ENCODE measurements at regions not wholly inside any gene's neighbourhood (a gene's known extent, or its start where the extent isn't known, plus 50 kb on each side); places are given as distances from the start of the nearest gene placed in this dataset.

GRCh38 chr11:112448168-112448567 is 187.5 kb upstream of the PLET1 start:
- intact Hi-C loops (cut with DNase I, micrococcal nuclease) = no loop called here
- H3K4me1 Mint-ChIP-seq (ENCODE audit: low read depth) = no peaks in the 10 kb centered on the region
- POLR2A ChIA-PET = no interaction called here
- Histone ChIP-seq H3K4me3 (ENCODE audit: low read length) (no peak overlapping the region), H3K36me3 (ENCODE audit: insufficient read depth, low read length) (no peaks in the 10 kb centered on the region), H3K27ac (ENCODE audit: low read depth in 1 of 2, low read length in 2 of 2) (no peak overlapping the region), H3K4me1 (ENCODE audit: insufficient read depth, low read length) (no peaks in the 10 kb centered on the region), H3K27me3 (ENCODE audit: control insufficient read depth in 1 of 2, insufficient read depth in 2 of 2, low read length in 2 of 2) (no peaks in the 10 kb centered on the region), H3K9me3 (ENCODE audit: control insufficient read depth in 1 of 2, insufficient read depth in 1 of 2, low read length in 2 of 2) (peaks cover 7 to 14% of the 10 kb centered on the region in 2 experiments)
- peaks cover 5% of the 10 kb centered on the region for H3K27me3 Mint-ChIP-seq
- no peak for ATAC-seq (ENCODE audit: poor library complexity)
- CTCF ChIA-PET = no interaction called here
- peaks cover 16% of the 10 kb centered on the region for H3K36me3 Mint-ChIP-seq (ENCODE audit: low read depth)
- DNase-seq = no peak
- no peak for TF ChIP-seq CTCF (IDR thresholded peaks at IDR 0.05)
- H3K4me3 Mint-ChIP-seq = no peak overlapping the region
- no peak overlapping the region for H3K27ac Mint-ChIP-seq
- H3K9me3 Mint-ChIP-seq = peaks cover 11% of the 10 kb centered on the region

- intact Hi-C loops (cut with DNase I, micrococcal nuclease) = no loop called here
- TF ChIP-seq CTCF (IDR thresholded peaks at IDR 0.05) = no peak
- ChIA-PET CTCF (no interaction called here), POLR2A (interaction anchor here (0.6 kb wide), 1 partner anchor 156 kb away, joined by 4 read pairs; no protein-coding TSS in a partner anchor)
- Histone ChIP-seq H3K9me3 (ENCODE audit: control insufficient read depth in 1 of 2, insufficient read depth in 1 of 2, low read length in 2 of 2) (peaks cover 7 to 14% of the 10 kb centered on the region in 2 experiments), H3K27ac (ENCODE audit: low read depth in 1 of 2, low read length in 2 of 2) (no peak overlapping the region), H3K36me3 (ENCODE audit: insufficient read depth, low read length) (no peaks in the 10 kb centered on the region), H3K4me3 (ENCODE audit: low read length) (no peak overlapping the region), H3K27me3 (ENCODE audit: control insufficient read depth in 1 of 2, insufficient read depth in 2 of 2, low read length in 2 of 2) (no peaks in the 10 kb centered on the region), H3K4me1 (ENCODE audit: insufficient read depth, low read length) (no peaks in the 10 kb centered on the region)
- DNase-seq (no peak), ATAC-seq (ENCODE audit: poor library complexity) (no peak)
- Mint-ChIP-seq H3K4me3 (no peak overlapping the region), H3K36me3 (ENCODE audit: low read depth) (peaks cover 16% of the 10 kb centered on the region), H3K4me1 (ENCODE audit: low read depth) (no peaks in the 10 kb centered on the region), H3K27me3 (peaks cover 5% of the 10 kb centered on the region), H3K9me3 (peaks cover 11% of the 10 kb centered on the region), H3K27ac (no peak overlapping the region)
Observed at GRCh38 chr11:112448806-112449205, 188.1 kb upstream of the PLET1 start.

GRCh38 chr11:112451250-112451649 is 190.6 kb upstream of the PLET1 start:
- H3K9me3 Mint-ChIP-seq = peaks cover 2% of the 10 kb centered on the region
- H3K4me1 Mint-ChIP-seq (ENCODE audit: low read depth) = no peaks in the 10 kb centered on the region
- no peak overlapping the region for H3K27ac ChIP-seq (ENCODE audit: low read depth in 1 of 2, low read length in 2 of 2)
- no peak overlapping the region for H3K4me3 ChIP-seq (ENCODE audit: low read length)
- intact Hi-C loops (cut with DNase I, micrococcal nuclease) = loop anchor here (5.0 to 10.0 kb wide), 2 partner anchors 159 to 226 kb away; partner anchors contain the start of gene PTS (in 1 of the 2)
- peaks cover 3% of the 10 kb centered on the region for H3K4me1 ChIP-seq (ENCODE audit: insufficient read depth, low read length)
- H3K27me3 ChIP-seq (ENCODE audit: control insufficient read depth in 1 of 2, insufficient read depth in 2 of 2, low read length in 2 of 2) = no peaks in the 10 kb centered on the region
- no peaks in the 10 kb centered on the region for H3K36me3 ChIP-seq (ENCODE audit: insufficient read depth, low read length)
- no peak overlapping the region for H3K27ac Mint-ChIP-seq
- H3K9me3 ChIP-seq (ENCODE audit: control insufficient read depth in 1 of 2, insufficient read depth in 1 of 2, low read length in 2 of 2) = peaks cover 0 to 7% of the 10 kb centered on the region in 2 experiments
- no peaks in the 10 kb centered on the region for H3K27me3 Mint-ChIP-seq
- peaks cover 2% of the 10 kb centered on the region for H3K36me3 Mint-ChIP-seq (ENCODE audit: low read depth)
- no peak for TF ChIP-seq CTCF (IDR thresholded peaks at IDR 0.05)
- H3K4me3 Mint-ChIP-seq = no peak overlapping the region
- ATAC-seq (ENCODE audit: poor library complexity) (no peak), DNase-seq (no peak)
- ChIA-PET CTCF (no interaction called here), POLR2A (no interaction called here)

All from CD4-positive, alpha-beta T cell (primary cell).